Right lung (tissue), 2 donors: ENCODE measurements at regions not wholly inside any gene's neighbourhood (a gene's known extent, or its start where the extent isn't known, plus 50 kb on each side); places are given as distances from the start of the nearest gene placed in this dataset.
A peak's percentile ranks its signal among the peaks of the same experiment; 100 is the strongest.

Experiments
- DNase-seq, 2 donors: peaks; one replicate each; pipeline ENCODE4 v3.0.0-alpha.2; 2013

GRCh38 chr20:12659942-12660341 lies 348.8 kb upstream of the SPTLC3 start:
- DNase-seq, result no peak

GRCh38 chr20:12660918-12661317 lies 347.9 kb upstream of the SPTLC3 start:
- peak in 1 of 2 donors; percentile 19 for DNase-seq

GRCh38 chr20:12670301-12670700 lies 338.5 kb upstream of the SPTLC3 start:
- no peak for DNase-seq

DNA sequence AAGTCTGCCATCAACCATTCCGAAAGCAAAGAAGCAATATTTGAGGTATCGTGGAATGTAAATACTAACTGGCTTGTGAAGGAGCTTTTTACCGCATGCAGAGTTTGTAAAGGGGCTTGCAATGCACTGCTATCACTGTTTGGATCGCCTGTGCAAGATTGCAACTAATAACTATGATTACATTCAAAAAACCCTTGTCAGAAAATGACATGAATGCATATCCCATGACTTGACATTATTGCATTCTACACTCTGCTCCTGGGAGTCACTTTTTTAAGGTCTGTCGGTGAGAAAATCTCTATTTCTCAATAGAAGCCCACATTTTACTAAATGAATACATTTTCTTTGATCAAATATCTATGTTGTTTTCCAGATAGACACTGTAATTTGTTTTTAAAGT lies 335.4 kb upstream of the SPTLC3 start:
- DNase-seq, result no peak

- DNase-seq, result no peak
These were observed 330.8 kb upstream of the SPTLC3 start for GRCh38 chr20:12677925-12678324.

- DNase-seq, result no peak
These were observed 329.3 kb upstream of the SPTLC3 start for GRCh38 chr20:12679447-12679846.

DNA sequence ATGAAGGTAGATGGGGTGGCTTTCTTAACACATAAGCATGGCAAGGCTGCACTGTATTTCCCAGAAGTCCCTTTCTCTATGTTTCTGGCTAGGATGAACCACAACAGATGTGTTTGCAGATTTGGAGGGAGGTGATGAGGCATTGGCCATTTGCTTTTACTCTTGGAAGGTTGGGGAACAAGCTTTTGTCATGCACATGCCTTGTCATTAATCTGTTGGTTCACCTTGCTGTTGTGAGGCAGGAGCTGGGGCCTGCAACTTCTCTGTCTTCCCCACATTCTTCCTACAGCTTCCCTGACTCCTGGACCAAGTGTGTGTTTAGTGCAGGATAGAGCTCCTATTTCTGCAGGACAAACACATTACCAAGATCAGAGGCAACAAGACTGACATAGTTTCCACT lies 326.2 kb upstream of the SPTLC3 start:
- no peak for DNase-seq

DNA sequence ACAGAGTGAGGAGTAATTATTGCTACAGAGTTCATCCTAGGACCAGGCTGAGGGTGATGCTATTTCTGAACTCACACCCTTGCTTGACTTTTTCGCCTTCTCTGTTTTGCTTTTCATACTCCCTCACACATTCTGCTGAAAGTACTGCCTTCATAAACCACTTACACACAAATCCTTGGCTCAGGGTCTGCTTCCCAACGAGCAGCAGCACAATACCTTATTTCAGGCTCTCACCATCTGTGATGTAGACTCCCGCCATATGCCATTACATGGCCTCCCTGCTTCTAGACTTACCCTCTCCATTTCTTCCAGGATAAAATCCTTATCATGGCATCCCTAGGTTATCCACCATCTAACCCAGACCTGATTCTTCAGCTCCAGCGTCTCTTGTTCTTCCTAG lies 321.3 kb upstream of the SPTLC3 start:
- DNase-seq, result no peak

DNA sequence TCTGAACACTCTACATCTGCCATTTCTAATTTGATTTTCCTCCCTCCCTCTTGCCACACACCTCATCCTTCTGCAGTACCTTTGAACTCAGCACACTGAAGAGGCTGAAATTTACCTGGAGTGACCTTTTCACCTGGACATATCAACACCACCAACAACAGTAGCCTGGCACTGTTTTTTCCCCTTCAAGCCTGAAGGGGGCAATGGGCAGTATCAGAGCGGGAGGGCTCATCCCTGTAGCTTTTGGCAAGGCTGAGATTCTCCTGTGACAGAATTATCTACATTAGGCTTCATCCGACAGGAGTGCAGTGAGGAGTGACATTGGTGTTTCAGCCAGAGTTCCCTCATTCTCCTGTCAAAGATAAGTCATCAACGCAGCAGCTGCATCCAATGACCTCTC lies 312.8 kb upstream of the SPTLC3 start:
- no peak for DNase-seq

DNA sequence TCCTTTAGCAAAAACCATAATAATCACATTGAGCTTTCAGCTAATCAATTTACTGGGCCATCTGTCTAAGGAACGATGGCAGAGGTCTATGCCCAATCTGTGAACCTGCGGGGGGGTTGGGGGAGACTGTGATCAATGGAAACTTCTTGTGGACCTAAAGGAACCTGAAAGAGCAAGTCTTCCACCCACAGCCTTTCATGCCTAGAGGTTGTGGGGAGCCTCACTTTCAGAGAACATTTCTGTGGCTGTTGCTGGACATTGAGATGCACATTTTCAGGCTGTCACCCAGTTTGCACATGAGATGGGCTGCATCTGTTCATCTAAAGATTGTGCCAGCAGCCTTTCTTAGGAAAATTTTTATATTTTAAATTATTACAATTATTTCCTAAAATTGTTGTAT lies 310.0 kb upstream of the SPTLC3 start:
- DNase-seq, result no peak

DNA sequence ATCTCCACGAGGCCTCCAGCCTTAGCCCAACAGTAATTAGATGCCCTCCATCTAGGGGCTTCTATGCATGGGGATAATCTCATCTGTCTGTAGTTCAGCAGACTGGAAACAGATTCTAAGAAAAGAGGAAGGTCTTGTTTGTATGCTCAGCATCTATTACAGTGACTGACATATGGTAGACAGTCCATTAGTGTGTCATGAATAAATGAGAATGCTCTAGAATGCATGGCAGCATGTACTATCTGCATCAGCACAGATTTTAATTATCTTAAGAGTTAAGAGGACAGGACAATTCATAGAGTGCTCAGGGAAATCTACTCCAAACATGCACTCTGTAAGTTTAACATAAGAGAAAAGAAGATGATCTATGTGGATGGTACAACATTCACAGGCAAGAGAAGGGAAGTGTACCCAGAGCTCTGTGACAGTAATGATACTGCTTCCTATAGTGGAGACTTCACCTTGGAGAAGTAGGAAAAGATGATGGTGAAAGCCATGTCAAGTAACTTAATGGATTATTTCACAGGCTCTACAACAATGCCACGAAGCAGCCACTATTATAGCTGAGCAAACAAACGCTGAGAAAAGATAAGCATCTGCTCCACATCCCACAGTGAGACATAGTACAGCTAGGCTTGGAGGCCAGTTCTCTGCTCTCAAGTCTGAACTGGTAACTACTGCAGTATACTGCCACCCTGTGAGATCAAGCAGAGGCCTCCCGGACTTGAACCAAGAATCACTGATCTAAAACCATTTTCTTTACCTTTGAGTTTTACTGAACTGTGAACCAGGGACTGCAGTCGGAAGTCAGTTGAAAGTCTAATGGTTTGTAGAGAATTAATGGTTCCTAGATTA lies 309.2 kb upstream of the SPTLC3 start:
- DNase-seq, result no peak

GRCh38 chr20:12700701-12701100 lies 308.1 kb upstream of the SPTLC3 start:
- DNase-seq, result no peak

- DNase-seq, result no peak
These were observed 306.5 kb upstream of the SPTLC3 start for GRCh38 chr20:12702312-12702711.

DNA sequence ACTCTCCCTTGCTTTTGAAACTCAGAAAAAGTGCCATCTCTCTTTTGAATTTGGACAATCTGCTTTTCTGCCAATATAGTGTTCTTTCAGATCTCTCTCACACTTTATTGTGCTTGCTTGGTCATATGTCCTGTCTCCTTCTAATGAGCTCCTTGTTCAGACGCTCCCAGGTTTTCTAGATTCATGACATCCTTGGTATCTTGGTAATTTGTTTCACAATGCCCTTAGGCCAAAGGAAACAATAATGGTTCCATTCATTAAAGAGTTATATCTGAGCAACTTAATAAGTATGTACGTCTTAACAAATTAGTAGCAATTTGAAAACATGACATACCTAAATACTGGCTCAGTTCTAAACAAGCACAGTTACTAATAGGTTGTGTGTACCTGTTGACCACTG lies 293.4 kb upstream of the SPTLC3 start:
- no peak for DNase-seq

GRCh38 chr20:12715991-12716680 lies 292.6 kb upstream of the SPTLC3 start:
- DNase-seq, result no peak

- DNase-seq, result no peak
These were observed 291.7 kb upstream of the SPTLC3 start for GRCh38 chr20:12717061-12717460.

- DNase-seq, result no peak
These were observed 290.2 kb upstream of the SPTLC3 start for GRCh38 chr20:12718619-12719018.

- no peak for DNase-seq
These were observed 287.1 kb upstream of the SPTLC3 start for GRCh38 chr20:12721636-12722035.

DNA sequence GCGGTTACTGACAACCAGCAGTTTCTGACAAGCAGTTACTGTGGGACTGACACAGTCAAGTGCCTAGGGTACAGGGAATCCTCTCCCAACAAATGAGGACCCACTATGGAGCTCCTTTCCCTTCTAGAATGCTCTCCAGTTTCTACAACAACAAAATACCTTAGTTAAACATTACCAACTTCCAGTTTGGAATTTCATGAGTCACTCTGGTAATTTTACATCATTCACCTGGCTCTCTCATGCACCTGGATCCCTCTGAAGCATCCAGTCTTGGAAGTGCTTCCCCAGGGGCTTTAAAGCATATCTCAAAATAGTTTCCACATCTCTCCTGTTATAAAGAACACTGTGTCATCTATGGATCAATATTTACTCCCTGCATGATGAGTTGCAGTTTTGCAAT lies 286.7 kb upstream of the SPTLC3 start:
- DNase-seq, result no peak

DNA sequence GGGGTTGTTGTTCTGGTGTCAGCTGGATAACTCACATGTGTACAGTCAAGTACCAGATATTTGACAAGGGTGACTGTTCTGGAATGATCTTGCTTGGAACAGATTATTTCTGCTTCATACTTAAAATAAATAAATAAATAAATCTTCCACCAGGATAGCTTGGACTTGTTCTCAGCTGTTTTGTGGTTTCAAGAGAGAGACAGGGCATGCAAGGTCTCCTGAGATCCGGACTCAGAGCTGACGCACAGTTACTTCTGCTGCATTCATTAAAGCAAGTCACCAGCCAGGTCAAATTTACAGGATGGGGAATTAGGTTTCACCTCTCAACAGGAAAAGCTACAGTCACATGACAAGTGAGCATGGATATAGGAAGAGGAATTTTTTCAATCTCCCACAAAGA lies 285.0 kb upstream of the SPTLC3 start:
- DNase-seq, result no peak

DNA sequence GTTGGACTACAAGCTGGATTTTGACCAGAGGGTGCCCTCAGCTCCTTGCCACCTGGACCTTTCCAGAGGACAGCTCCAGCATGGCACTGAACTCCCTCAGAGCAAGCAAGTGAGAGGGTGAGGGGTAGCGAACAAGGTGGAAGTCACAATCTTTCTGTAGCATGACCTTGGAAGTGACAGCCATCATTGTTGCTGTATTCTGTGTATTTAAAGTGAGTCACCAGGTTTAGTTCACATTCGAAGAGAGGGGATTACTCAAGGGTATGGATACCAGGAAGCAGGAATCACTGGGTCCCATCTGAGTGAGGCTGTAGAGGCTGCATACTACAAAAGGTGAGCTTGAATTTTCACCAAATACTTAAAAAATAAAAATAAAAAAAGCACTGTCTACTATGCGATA lies 280.0 kb upstream of the SPTLC3 start:
- DNase-seq, result no peak

DNA sequence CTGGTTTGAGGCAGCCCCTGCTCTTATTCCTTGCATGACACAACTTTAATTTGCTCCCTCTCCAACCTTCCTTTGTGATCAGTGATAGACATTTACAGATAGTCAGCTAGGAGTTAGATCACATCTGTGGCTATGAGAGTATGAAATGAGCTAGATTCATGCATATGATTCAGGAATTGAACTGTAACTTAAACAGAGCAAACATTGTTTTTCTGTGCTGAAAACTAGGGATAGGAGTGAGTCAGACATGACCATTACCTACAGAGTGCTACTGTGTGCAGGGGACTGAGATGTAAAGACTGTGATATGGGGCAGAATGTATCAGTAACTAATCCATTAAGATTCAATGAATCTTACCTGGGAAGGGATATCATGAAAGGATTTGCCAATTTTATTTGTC lies 279.4 kb upstream of the SPTLC3 start:
- no peak for DNase-seq

- no peak for DNase-seq
These were observed 275.0 kb upstream of the SPTLC3 start for GRCh38 chr20:12733811-12734210.

- DNase-seq, result no peak
These were observed 271.3 kb upstream of the SPTLC3 start for GRCh38 chr20:12737497-12737896.
